GM12878 (cell line): ENCODE measurements at regions not wholly inside any gene's neighbourhood (a gene's known extent, or its start where the extent isn't known, plus 50 kb on each side); places are given as distances from the start of the nearest gene placed in this dataset.

ENCODE experiments used
- ATAC-seq: fragments of 200-7000 bp; cut with Tn5 transposase; 3 replicates; pipeline ENCODE4 v1.9.1; 2020; ENCODE audit warnings: mild to moderate bottlenecking, moderate library complexity
- BruUV-seq: library from RNA; stranded (reverse); fragments of 400-500 nt; replicated peaks from 2 replicates; lab custom pipeline; 2021; lab: Mats Ljungman, UMichigan
- CTCF ChIA-PET: fragments of 300-600 bp; sonication (Branson Sonifier 250); formaldehyde crosslinking; extraction: SDS; loops from one replicate; lab custom pipeline; 2021; ENCODE audit warnings: inconsistent platforms; lab: Yijun Ruan, JAX
- POLR2A ChIA-PET: fragments of 350-600 bp; formaldehyde crosslinking; extraction: SDS; loops from one replicate; lab custom pipeline; 2021; ENCODE audit warnings: inconsistent platforms; lab: Charles Lee
- RAD21 ChIA-PET: fragments of 300-600 bp; sonication (Branson Sonifier 250); formaldehyde crosslinking; loops from one replicate; lab custom pipeline; 2023; ENCODE audit warnings: antibody characterized with exemption; ENCODE audit not compliant: unreplicated experiment; lab: Charles Lee
- SMC1A ChIA-PET: fragments of 300-600 bp; sonication (Branson Sonifier 250); formaldehyde crosslinking; loops from one replicate; lab custom pipeline; 2023; ENCODE audit not compliant: unreplicated experiment, uncharacterized antibody; lab: Charles Lee
- DNase-seq: peaks from one replicate; pipeline ENCODE4 v3.0.0-alpha.2; 2011; ENCODE audit warnings: low read depth, low spot score
- FAIRE-seq: peaks from 3 replicates; lab custom pipeline; 2011; peaks lifted over from hg19 to GRCh38; lab: Jason Lieb, UNC
- H2AFZ ChIP-seq: 2 replicates; pipeline ENCODE4 v1.6.0; 2011; ENCODE audit warnings: low read depth, low read length, control low read depth; ENCODE audit not compliant: control insufficient read depth
- H3K27ac ChIP-seq: 2 replicates; pipeline ENCODE4 v1.5.1; 2011; ENCODE audit warnings: control low read depth; ENCODE audit not compliant: control insufficient read depth, insufficient read depth
- H3K27me3 ChIP-seq, 2 experiments: replicated peaks in 1 of 2; 2 replicates each; pipeline versions ENCODE4 v1.6.0 to v1.6.1; 2011; ENCODE audit warnings: low read length in 1 of 2; ENCODE audit not compliant: control insufficient read depth in 2 of 2, insufficient read depth in 2 of 2
- H3K36me3 ChIP-seq, 2 experiments: 2 replicates each; pipeline ENCODE4 v1.5.1; 2011; ENCODE audit warnings: low read length in 1 of 2; ENCODE audit not compliant: control insufficient read depth in 2 of 2, insufficient read depth in 2 of 2
- H3K4me1 ChIP-seq: 2 replicates; pipeline ENCODE4 v1.6.1; 2011; ENCODE audit warnings: mild to moderate bottlenecking, low read length, moderate library complexity, mixed read lengths; ENCODE audit not compliant: control insufficient read depth, insufficient read depth
- H3K4me2 ChIP-seq: 2 replicates; pipeline ENCODE4 v1.6.0; 2011; ENCODE audit warnings: control low read depth; ENCODE audit not compliant: control insufficient read depth, insufficient read depth
- H3K4me3 ChIP-seq: fragments of 200-600 bp; sonication (generic); 2 replicates; pipeline ENCODE4 v1.5.1; 2016
- H3K79me2 ChIP-seq: 2 replicates; pipeline ENCODE4 v1.6.0; 2011; ENCODE audit warnings: low read length; ENCODE audit not compliant: control insufficient read depth, insufficient read depth
- H3K9ac ChIP-seq: 2 replicates; pipeline ENCODE4 v1.8.0; 2011; ENCODE audit warnings: low read length, control low read depth, mixed read lengths; ENCODE audit not compliant: control insufficient read depth, insufficient read depth
- H3K9me3 ChIP-seq: replicated peaks from 3 replicates; pipeline ENCODE4 v1.5.1; 2011; ENCODE audit warnings: mild to moderate bottlenecking, low read length; ENCODE audit not compliant: control insufficient read depth, insufficient read depth
- H4K20me1 ChIP-seq: 2 replicates; pipeline ENCODE4 v1.6.0; 2011; ENCODE audit not compliant: control insufficient read depth, insufficient read depth
- ATF7 ChIP-seq: fragments of 450-650 bp; IDR thresholded peaks from 2 replicates; pipeline ENCODE4 v1.6.1; 2016; ENCODE audit warnings: low read depth, mild to moderate bottlenecking
- BCL3 ChIP-seq: IDR thresholded peaks from 2 replicates; pipeline ENCODE4 v1.6.1; 2011; ENCODE audit warnings: borderline replicate concordance, low read depth, mild to moderate bottlenecking, moderate library complexity, low read length; ENCODE audit not compliant: insufficient read depth, poor library complexity, severe bottlenecking
- BMI1 ChIP-seq: fragments of 450-650 bp; IDR thresholded peaks from 2 replicates; pipeline ENCODE4 v1.6.1; 2016; ENCODE audit warnings: mild to moderate bottlenecking, moderate library complexity, borderline replicate concordance
- CHD4 ChIP-seq: fragments of 200-600 bp; sonication (generic); IDR thresholded peaks from 2 replicates; pipeline ENCODE4 v1.6.1; 2016; ENCODE audit warnings: mild to moderate bottlenecking
- E2F4 ChIP-seq: IDR thresholded peaks from 2 replicates; pipeline ENCODE4 v1.6.1; 2012; ENCODE audit warnings: low read depth, low read length, improper control_type of control experiment
- GABPA ChIP-seq: IDR thresholded peaks from 2 replicates; pipeline ENCODE4 v1.6.1; 2014; ENCODE audit warnings: antibody characterized with exemption, low read depth, mild to moderate bottlenecking, inconsistent platforms
- IRF3 ChIP-seq: fragments of 450-650 bp; IDR thresholded peaks from 2 replicates; pipeline ENCODE4 v1.6.1; 2014; ENCODE audit warnings: mild to moderate bottlenecking
- NFIC ChIP-seq: IDR thresholded peaks from 2 replicates; pipeline ENCODE4 v1.6.1; 2012; ENCODE audit warnings: low read depth, mild to moderate bottlenecking, inconsistent platforms, low read length, moderate library complexity
- NFYB ChIP-seq: IDR thresholded peaks from 2 replicates; pipeline ENCODE4 v1.6.1; 2011; ENCODE audit warnings: low read depth, mild to moderate bottlenecking, low read length, improper control_type of control experiment, moderate library complexity; ENCODE audit not compliant: insufficient read depth
- RBBP5 ChIP-seq: fragments of 200-600 bp; sonication (generic); conservative IDR thresholded peaks from 2 replicates; pipeline ENCODE4 v1.6.1; 2016
- RCOR1 ChIP-seq: conservative IDR thresholded peaks from 2 replicates; pipeline ENCODE4 v1.6.1; 2012; ENCODE audit warnings: low read depth, low read length, improper control_type of control experiment
- SMARCA5 ChIP-seq: fragments of 450-650 bp; IDR thresholded peaks from 2 replicates; pipeline ENCODE4 v1.6.1; 2017; ENCODE audit warnings: mild to moderate bottlenecking
- SUZ12 ChIP-seq: fragments of 200-600 bp; sonication (generic); IDR thresholded peaks from one replicate; pipeline ENCODE4 v1.6.1; 2018; ENCODE audit warnings: antibody characterized with exemption, mild to moderate bottlenecking; ENCODE audit not compliant: unreplicated experiment
- TAF1 ChIP-seq: IDR thresholded peaks from 2 replicates; pipeline ENCODE4 v1.6.1; 2011; ENCODE audit warnings: mild to moderate bottlenecking, low read depth, low read length, borderline replicate concordance
- TARDBP ChIP-seq: IDR thresholded peaks from 2 replicates; pipeline ENCODE4 v1.6.1; 2016; ENCODE audit warnings: borderline replicate concordance
- ZNF622 ChIP-seq: fragments of 450-650 bp; IDR thresholded peaks from 2 replicates; pipeline ENCODE4 v1.6.1; 2017; ENCODE audit warnings: mild to moderate bottlenecking, inconsistent platforms
- ZSCAN29 ChIP-seq: fragments of 450-650 bp; IDR thresholded peaks from 2 replicates; pipeline ENCODE4 v1.6.1; 2017; ENCODE audit warnings: mild to moderate bottlenecking, moderate library complexity
- WGBS: methylation state at CpG from one replicate; pipeline ENCODE4 v1.1.6; 2016; ENCODE audit warnings: low lambda C conversion rate; ENCODE audit not compliant: insufficient replicate concordance, insufficient coverage; ENCODE audit errors: missing lambda C conversion rate; 5-methylcytosine and 5-hydroxymethylcytosine counted together
- in situ Hi-C: fragments of 300-500 bp; cut with MboI; formaldehyde crosslinking; loops from 9 replicates; pipeline ENCODE4 v1.14.3; 2018; ENCODE audit warnings: mixed read lengths
- intact Hi-C: fragments of 100-400 bp; cut with micrococcal nuclease; formaldehyde crosslinking; loops from one replicate; pipeline ENCODE4 v1.14.2; 2022; ENCODE audit not compliant: unreplicated experiment

GRCh38 chr4:116501954-116502353, 583.4 kb downstream of the TRAM1L1 start:
- ChIA-PET CTCF (no interaction called here), POLR2A (no interaction called here)
- Histone ChIP-seq H3K27ac (no peak overlapping the region), H3K4me1 (no peaks in the 10 kb centered on the region), H3K79me2 (no peaks in the 10 kb centered on the region), H3K4me2 (no peak overlapping the region), H3K4me3 (no peak overlapping the region), H3K36me3 (no peaks in the 10 kb centered on the region), H2AFZ (no peak overlapping the region), H3K27me3 (no peaks in the 10 kb centered on the region), H4K20me1 (no peaks in the 10 kb centered on the region), H3K9ac (no peak overlapping the region), H3K9me3 (no peaks in the 10 kb centered on the region)
- DNase-seq: no peak
- BruUV-seq: no TSS peak
- no peak for ATAC-seq
- in situ Hi-C loops: no loop called here
- WGBS: 48% methylated on average over 4 of the region's 4 CpGs
- FAIRE-seq: no peak
- 0 out of 2 replicates have a peak, but pooled peaks have one; percentile 14 for TF ChIP-seq ATF7
- no peak for TF ChIP-seq E2F4
- TF ChIP-seq NFYB: no peak
- TF ChIP-seq CHD4: no peak
- no peak for TF ChIP-seq SUZ12
- TF ChIP-seq RCOR1: no peak
- no peak for TF ChIP-seq GABPA
- TF ChIP-seq BMI1: no peak
- TF ChIP-seq, all 136 proteins: peak for 1
- RAD21 ChIA-PET: no interaction called here
- SMC1A ChIA-PET: no interaction called here
- intact Hi-C loops: no loop called here

- FAIRE-seq: no peak
- no peaks in the 10 kb centered on the region for H3K4me1 ChIP-seq
- ATAC-seq: no peak
- no peak overlapping the region for H3K4me3 ChIP-seq
- no peak overlapping the region for H3K4me2 ChIP-seq
- 3% methylated on average over 2 of the region's 2 CpGs for WGBS
- no peaks in the 10 kb centered on the region for H3K79me2 ChIP-seq
- DNase-seq: no peak
- SMC1A ChIA-PET: no interaction called here
- H3K27ac ChIP-seq: no peak overlapping the region
- no peaks in the 10 kb centered on the region for H3K36me3 ChIP-seq
- no peaks in the 10 kb centered on the region for H3K27me3 ChIP-seq
- CTCF ChIA-PET: no interaction called here
- RAD21 ChIA-PET: no interaction called here
- no peak overlapping the region for H2AFZ ChIP-seq
- no peaks in the 10 kb centered on the region for H4K20me1 ChIP-seq
- H3K9me3 ChIP-seq: no peaks in the 10 kb centered on the region
- in situ Hi-C loops (no loop called here), intact Hi-C loops (no loop called here)
- no TSS peak for BruUV-seq
- POLR2A ChIA-PET: no interaction called here
- H3K9ac ChIP-seq: no peak overlapping the region
- no peak for TF ChIP-seq ZSCAN29
- TF ChIP-seq TARDBP: no peak
- TF ChIP-seq BCL3: no peak
- TF ChIP-seq IRF3: no peak
- TF ChIP-seq CHD4: no peak
- no peak for TF ChIP-seq ZNF622
- TF ChIP-seq TAF1: no peak
- no peak for TF ChIP-seq NFIC
- TF ChIP-seq RBBP5: no peak
- no peak for TF ChIP-seq SMARCA5
Observed at GRCh38 chr4:116500225-116500624, 585.2 kb downstream of the TRAM1L1 start.
